Type B pancreatic cell (in vitro differentiated cells): ENCODE measurements at regions not wholly inside any gene's neighbourhood (a gene's known extent, or its start where the extent isn't known, plus 50 kb on each side); places are given as distances from the start of the nearest gene placed in this dataset.

Experiments used
- DNase-seq: peaks from one replicate; pipeline ENCODE4 v3.0.0; 2021; ENCODE audit warnings: mixed read lengths; ENCODE audit not compliant: unreplicated experiment; ENCODE audit errors: extremely low spot score
- H3K27ac Mint-ChIP-seq: 2 replicates; pipeline ENCODE4 v1.8.0; 2021; ENCODE audit warnings: mild to moderate bottlenecking, mixed read lengths
- H3K27me3 Mint-ChIP-seq: 2 replicates; pipeline ENCODE4 v1.8.0; 2021; ENCODE audit warnings: mixed read lengths
- H3K36me3 Mint-ChIP-seq: 2 replicates; pipeline ENCODE4 v1.8.0; 2021; ENCODE audit warnings: mixed read lengths
- H3K4me1 Mint-ChIP-seq: one replicate; pipeline ENCODE4 v1.8.0; 2021; ENCODE audit warnings: mixed read lengths; ENCODE audit not compliant: unreplicated experiment
- H3K4me3 Mint-ChIP-seq: 2 replicates; pipeline ENCODE4 v1.8.0; 2021; ENCODE audit warnings: mild to moderate bottlenecking, mixed read lengths
- H3K9me3 Mint-ChIP-seq: 2 replicates; pipeline ENCODE4 v1.8.0; 2021; ENCODE audit warnings: mixed read lengths
- TF ChIP-seq, protein P1 (sequence below): fragments of 200-600 bp; sonication (generic); conservative IDR thresholded peaks from 2 replicates; pipeline ENCODE4 v1.5.0; 2021; ENCODE audit warnings: antibody characterized with exemption, mild to moderate bottlenecking

DNA sequence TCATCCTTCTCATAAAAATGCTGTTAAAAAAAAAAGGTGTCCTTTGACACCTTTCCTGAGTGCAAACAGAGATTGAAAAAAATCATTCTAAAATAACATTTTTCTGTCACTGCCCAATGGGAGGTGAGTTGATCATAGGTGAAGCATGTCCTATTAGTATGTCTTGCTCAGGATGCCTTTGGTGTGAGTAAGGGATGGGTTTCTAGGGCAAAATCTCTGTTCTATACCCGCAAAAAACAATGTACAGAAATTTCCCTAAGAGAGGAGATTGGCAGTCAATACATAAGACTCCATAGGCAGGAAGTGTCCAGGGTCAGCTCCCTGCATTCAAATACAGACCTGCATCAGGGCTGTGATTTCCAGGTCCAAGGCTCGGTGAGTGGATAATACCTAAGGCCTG lies 195.2 kb downstream of the DAD1 start:
- H3K27me3 Mint-ChIP-seq: peaks cover 30% of the 10 kb centered on the region
- H3K9me3 Mint-ChIP-seq: peaks cover 6% of the 10 kb centered on the region
- H3K27ac Mint-ChIP-seq: no peak overlapping the region
- no peak overlapping the region for H3K4me3 Mint-ChIP-seq
- no peaks in the 10 kb centered on the region for H3K36me3 Mint-ChIP-seq
- peaks cover 6% of the 10 kb centered on the region for H3K4me1 Mint-ChIP-seq
- TF ChIP-seq, protein P1, sequence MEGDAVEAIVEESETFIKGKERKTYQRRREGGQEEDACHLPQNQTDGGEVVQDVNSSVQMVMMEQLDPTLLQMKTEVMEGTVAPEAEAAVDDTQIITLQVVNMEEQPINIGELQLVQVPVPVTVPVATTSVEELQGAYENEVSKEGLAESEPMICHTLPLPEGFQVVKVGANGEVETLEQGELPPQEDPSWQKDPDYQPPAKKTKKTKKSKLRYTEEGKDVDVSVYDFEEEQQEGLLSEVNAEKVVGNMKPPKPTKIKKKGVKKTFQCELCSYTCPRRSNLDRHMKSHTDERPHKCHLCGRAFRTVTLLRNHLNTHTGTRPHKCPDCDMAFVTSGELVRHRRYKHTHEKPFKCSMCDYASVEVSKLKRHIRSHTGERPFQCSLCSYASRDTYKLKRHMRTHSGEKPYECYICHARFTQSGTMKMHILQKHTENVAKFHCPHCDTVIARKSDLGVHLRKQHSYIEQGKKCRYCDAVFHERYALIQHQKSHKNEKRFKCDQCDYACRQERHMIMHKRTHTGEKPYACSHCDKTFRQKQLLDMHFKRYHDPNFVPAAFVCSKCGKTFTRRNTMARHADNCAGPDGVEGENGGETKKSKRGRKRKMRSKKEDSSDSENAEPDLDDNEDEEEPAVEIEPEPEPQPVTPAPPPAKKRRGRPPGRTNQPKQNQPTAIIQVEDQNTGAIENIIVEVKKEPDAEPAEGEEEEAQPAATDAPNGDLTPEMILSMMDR: no peak
- DNase-seq: no peak

DNA sequence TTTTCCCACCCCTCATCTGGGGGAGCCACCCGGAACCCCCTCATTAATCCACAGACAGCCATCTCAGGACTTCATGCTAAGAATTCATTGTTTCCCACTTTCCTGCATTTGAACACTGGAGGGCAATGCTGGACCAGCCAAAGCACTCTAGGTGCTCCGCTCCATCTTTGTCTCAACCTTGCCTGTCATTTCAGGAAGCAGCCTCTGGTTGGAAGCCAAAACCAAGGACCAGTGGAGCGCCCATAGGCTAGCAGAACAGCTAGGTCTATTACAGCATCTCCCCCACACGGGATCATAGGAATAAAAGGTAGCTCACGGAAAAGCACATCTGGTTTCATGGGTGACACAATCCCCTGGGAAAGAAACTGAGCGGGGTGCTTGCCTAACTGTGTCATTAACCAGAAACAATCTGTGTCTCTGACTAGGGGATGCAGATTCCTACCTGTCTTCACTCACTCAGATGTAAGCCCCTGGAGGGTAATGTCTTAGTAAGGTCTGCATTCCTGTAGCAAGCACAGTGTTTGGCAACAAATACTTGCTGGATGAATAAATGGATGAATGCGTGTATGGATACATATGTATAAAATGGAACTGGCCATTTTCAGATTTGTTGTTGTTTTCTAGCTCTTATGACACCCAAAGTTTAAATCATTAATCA lies 197.0 kb downstream of the DAD1 start:
- TF ChIP-seq, protein P1: peak; percentile 78
- peak overlapping the region; percentile 2 for H3K27ac Mint-ChIP-seq
- DNase-seq: no peak
- peaks cover 6% of the 10 kb centered on the region for H3K9me3 Mint-ChIP-seq
- peak overlapping the region; percentile 7 for H3K4me3 Mint-ChIP-seq
- peaks cover 17% of the 10 kb centered on the region for H3K4me1 Mint-ChIP-seq
- H3K27me3 Mint-ChIP-seq: peaks cover 37% of the 10 kb centered on the region
- H3K36me3 Mint-ChIP-seq: no peaks in the 10 kb centered on the region

DNA sequence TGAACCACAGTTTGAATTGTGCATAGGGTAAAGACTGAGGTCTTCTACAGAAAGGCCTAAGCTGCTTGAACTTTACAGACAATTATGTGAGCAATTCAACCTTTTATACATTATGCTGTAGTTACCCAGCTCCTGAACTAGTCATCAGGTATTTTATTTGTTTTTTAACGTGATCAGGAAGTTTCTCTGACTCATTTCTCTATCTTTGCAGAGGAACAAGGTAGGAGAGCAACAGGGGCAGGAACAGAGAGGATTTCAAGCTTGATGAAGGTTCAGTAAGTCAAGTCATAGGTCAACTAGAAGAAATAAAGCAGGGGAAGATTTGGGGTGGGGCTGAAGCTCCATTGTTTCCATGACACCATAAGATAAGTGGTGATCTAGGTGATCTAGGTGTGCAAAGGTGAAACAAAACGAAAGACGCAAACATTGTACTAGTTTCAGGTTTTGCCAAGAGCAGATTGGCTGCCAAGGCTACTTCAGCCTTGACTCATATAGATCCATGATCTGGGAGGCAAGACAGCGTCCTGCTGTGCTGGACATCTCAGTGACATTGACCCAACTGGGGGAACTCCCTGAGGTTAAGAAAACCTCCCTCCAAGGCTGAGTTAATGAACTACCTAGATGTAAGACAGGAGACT lies 198.1 kb downstream of the DAD1 start:
- peaks cover 41% of the 10 kb centered on the region for H3K27me3 Mint-ChIP-seq
- H3K4me1 Mint-ChIP-seq: peaks cover 17% of the 10 kb centered on the region
- no peak overlapping the region for H3K4me3 Mint-ChIP-seq

DNA sequence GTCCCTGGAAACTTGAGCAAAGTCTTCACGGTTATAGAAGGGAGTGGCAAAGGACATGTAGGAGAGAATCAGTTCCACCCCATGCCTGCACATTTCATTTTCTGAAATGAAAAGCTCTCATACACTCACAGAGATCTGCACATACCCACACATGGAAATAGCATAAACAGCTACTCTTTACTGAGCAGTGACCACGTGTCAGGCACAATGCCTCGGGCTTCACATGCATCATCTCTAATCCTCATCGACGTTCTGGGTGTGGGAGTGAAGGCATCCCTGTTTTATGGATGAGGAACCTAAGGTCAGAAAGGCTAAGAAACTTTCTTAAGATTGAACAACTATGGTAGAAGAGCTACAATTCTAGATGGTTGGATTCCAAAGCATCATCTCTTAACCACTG lies 198.8 kb downstream of the DAD1 start:
- Mint-ChIP-seq H3K27me3 (peaks cover 45% of the 10 kb centered on the region), H3K4me1 (peaks cover 22% of the 10 kb centered on the region), H3K27ac (no peak overlapping the region), H3K36me3 (no peaks in the 10 kb centered on the region), H3K4me3 (no peak overlapping the region), H3K9me3 (peaks cover 6% of the 10 kb centered on the region)
- no peak for DNase-seq
- TF ChIP-seq, protein P1: no peak

More for the DNA sequence above, 198.1 kb downstream of the DAD1 start:
- Mint-ChIP-seq H3K9me3 (peaks cover 6% of the 10 kb centered on the region), H3K36me3 (no peaks in the 10 kb centered on the region), H3K27ac (peak overlapping the region; percentile 52)
- DNase-seq: no peak
- TF ChIP-seq, protein P1: no peak

GRCh38 chr14:22388669-22389595 lies 200.1 kb downstream of the DAD1 start:
- Mint-ChIP-seq H3K27ac (no peak overlapping the region), H3K36me3 (no peaks in the 10 kb centered on the region), H3K4me1 (peaks cover 22% of the 10 kb centered on the region), H3K27me3 (peaks cover 34% of the 10 kb centered on the region), H3K4me3 (no peak overlapping the region), H3K9me3 (no peaks in the 10 kb centered on the region)
- DNase-seq: no peak
- TF ChIP-seq, protein P1: no peak
